ENCODE measurements at regions not wholly inside any gene's neighbourhood (a gene's known extent, or its start where the extent isn't known, plus 50 kb on each side); places are given as distances from the start of the nearest gene placed in this dataset.

DNA sequence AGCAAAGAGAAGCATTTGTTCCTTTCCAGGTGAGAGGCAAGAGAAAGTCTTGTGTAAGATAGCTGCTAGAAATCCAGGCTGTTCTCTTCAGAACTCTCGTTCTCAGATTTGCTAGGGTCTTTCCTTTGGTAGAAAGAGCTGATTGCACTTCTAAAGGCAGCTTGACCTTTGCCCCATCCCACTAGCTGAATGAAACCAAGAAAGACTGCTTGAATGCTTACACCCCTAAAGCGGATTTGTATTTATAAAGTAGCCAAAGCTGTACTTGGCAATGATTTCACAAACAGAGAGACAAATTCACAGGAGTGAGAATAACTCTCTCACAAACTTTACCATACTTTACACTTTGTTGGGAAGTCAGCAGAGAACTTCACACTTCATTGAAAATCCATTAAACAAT is 424.1 kb downstream of the TTLL7 start:
- H3K4me3 ChIP-seq (ENCODE audit: low read depth, low read length): no peak overlapping the region
- TF ChIP-seq, protein P1, sequence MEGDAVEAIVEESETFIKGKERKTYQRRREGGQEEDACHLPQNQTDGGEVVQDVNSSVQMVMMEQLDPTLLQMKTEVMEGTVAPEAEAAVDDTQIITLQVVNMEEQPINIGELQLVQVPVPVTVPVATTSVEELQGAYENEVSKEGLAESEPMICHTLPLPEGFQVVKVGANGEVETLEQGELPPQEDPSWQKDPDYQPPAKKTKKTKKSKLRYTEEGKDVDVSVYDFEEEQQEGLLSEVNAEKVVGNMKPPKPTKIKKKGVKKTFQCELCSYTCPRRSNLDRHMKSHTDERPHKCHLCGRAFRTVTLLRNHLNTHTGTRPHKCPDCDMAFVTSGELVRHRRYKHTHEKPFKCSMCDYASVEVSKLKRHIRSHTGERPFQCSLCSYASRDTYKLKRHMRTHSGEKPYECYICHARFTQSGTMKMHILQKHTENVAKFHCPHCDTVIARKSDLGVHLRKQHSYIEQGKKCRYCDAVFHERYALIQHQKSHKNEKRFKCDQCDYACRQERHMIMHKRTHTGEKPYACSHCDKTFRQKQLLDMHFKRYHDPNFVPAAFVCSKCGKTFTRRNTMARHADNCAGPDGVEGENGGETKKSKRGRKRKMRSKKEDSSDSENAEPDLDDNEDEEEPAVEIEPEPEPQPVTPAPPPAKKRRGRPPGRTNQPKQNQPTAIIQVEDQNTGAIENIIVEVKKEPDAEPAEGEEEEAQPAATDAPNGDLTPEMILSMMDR (conservative IDR thresholded peaks at IDR 0.05; ENCODE audit: low read depth, low read length): no peak
- DNase-seq (ENCODE audit: low read depth): no peak

DNA sequence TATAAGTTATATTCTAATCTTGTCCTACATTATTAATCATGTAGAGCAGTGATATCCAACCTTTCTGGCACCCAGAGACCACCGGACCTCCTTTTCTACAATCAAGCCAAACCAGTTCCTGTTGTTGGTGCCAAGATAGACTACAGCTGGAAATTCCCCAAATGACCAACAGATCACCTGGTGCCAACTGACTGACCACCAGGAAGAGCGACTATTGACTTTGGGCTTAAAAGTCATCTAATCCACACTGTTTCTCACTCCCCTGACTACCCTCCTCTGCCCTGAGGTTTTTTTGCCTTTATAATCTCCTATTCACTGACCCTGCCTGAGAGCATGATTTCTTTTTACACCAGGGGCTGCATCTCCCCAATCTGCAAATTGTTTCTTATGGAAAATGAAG is 425.2 kb downstream of the TTLL7 start:
- no peak overlapping the region for H3K4me3 ChIP-seq (ENCODE audit: low read depth, low read length)
- TF ChIP-seq, protein P1 (conservative IDR thresholded peaks at IDR 0.05; ENCODE audit: low read depth, low read length): no peak
- no peak for DNase-seq (ENCODE audit: low read depth)

DNA sequence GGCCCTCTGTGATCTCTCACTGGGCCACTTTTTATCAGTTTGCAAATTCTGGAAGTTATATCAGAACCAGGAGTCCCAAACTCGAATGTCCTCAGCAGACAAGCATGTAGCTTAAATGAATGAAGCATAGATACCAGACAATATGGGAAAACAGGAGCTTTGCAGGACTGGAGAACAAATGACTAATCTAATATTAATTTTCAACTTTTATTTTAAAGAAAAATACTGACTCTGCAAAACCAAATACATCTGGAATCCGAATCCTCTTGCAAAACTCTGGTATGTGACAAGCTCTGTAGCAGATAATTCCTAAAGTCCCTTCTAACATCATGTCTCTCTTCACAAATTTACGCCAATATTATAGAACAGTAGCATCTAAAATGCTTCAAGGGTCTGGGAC is 427.4 kb downstream of the TTLL7 start:
- TF ChIP-seq, protein P1 (conservative IDR thresholded peaks at IDR 0.05; ENCODE audit: low read depth, low read length): no peak
- H3K4me3 ChIP-seq (ENCODE audit: low read depth, low read length): no peak overlapping the region
- DNase-seq (ENCODE audit: low read depth): no peak

GRCh38 chr1:83561346-83561745 is 437.6 kb downstream of the TTLL7 start:
- DNase-seq (ENCODE audit: low read depth): no peak
- TF ChIP-seq, protein P1 (conservative IDR thresholded peaks at IDR 0.05; ENCODE audit: low read depth, low read length): no peak

DNA sequence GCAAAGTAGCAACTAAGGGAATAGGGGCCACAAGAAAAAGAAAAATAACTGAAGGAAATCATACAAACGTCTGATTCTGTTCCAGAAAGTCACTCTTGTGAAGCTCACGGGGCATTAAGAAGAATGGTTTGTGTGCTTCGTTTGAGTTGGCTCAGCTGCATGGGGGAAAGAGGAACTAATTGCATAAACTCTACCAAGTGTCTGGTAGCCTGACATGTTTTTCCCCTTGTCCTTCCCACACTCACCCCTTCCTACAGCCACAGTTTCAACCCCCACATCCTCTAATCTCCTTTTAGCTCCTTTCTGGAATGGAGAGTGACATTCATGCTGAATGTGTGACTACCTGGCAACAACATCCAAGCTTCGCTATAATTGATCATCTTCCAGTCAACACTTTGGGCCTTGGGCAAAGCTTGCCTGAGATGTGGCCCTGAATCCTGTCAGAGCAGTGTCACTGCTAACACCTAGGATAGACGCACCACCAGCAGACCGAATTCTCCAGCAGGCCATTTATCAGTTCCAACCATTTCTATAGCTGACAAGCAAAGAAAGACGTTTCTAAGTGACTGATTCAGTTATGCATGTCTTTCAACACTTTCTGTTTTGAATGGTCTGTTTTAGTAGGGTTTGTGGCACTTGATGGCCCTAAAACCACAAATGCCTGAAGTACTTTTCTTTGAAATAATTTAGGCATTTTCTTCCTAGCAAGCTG is 439.6 kb downstream of the TTLL7 start:
- TF ChIP-seq, protein P1 (conservative IDR thresholded peaks at IDR 0.05; ENCODE audit: low read depth, low read length): no peak
- no peak for DNase-seq (ENCODE audit: low read depth)
- no peak overlapping the region for H3K4me3 ChIP-seq (ENCODE audit: low read depth, low read length)

More at GRCh38 chr1:83561346-83561745, 437.6 kb downstream of the TTLL7 start:
- no peak overlapping the region for H3K4me3 ChIP-seq (ENCODE audit: low read depth, low read length)

- DNase-seq (ENCODE audit: low read depth): no peak
- TF ChIP-seq, protein P1 (conservative IDR thresholded peaks at IDR 0.05; ENCODE audit: low read depth, low read length): no peak
- no peak overlapping the region for H3K4me3 ChIP-seq (ENCODE audit: low read depth, low read length)
Observed at GRCh38 chr1:83555871-83556270, 443.1 kb downstream of the TTLL7 start.

- DNase-seq (ENCODE audit: low read depth): no peak
- no peak overlapping the region for H3K4me3 ChIP-seq (ENCODE audit: low read depth, low read length)
- TF ChIP-seq, protein P1 (conservative IDR thresholded peaks at IDR 0.05; ENCODE audit: low read depth, low read length): peak; percentile 9
Observed at GRCh38 chr1:83554174-83554573, 444.8 kb downstream of the TTLL7 start.

Measured in epithelial cell of proximal tubule (primary cell).